Adrenal gland (tissue), 9 donors: ENCODE measurements at regions not wholly inside any gene's neighbourhood (a gene's known extent, or its start where the extent isn't known, plus 50 kb on each side); places are given as distances from the start of the nearest gene placed in this dataset.

Experiments
- DNase-seq, 7 donors: peaks; one replicate each; pipeline ENCODE4 v3.0.0-alpha.2; 2019 to 2020
- H3K27ac ChIP-seq, 5 donors: fragments of 200-600 bp; sonication (generic) in 4 of 5; 1 replicate in 3 of 5; 2 replicates in 2 of 5; pipeline versions ENCODE4 v1.5.1 to v1.8.0; 2016 to 2020; ENCODE audit warnings: mild to moderate bottlenecking in 1 of 5
- H3K27me3 ChIP-seq: fragments of 200-600 bp; 2 replicates; pipeline ENCODE4 v1.8.0; 2021
- H3K36me3 ChIP-seq, 2 donors: fragments of 200-600 bp; replicated peaks in 1 of 2; 1 replicate in 1 of 2; 2 replicates in 1 of 2; pipeline versions ENCODE4 v1.5.1 to v1.8.0; 2018 to 2022
- H3K4me1 ChIP-seq, 2 donors: fragments of 200-600 bp; replicated peaks in 1 of 2; 1 replicate in 1 of 2; 2 replicates in 1 of 2; pipeline versions ENCODE4 v1.5.1 to v1.8.0; 2018 to 2021
- H3K4me3 ChIP-seq, 4 donors: fragments of 200-600 bp; sonication (generic) in 3 of 4; one replicate each; pipeline ENCODE4 v1.5.1; 2016 to 2018
- H3K9me3 ChIP-seq, 3 donors: fragments of 200-600 bp; sonication (generic) in 1 of 3; replicated peaks in 1 of 3; 1 replicate in 2 of 3; 2 replicates in 1 of 3; pipeline versions ENCODE4 v1.5.1 to v1.8.0; 2016 to 2021
- POLR2A ChIP-seq, 2 donors: fragments of 450-650 bp; IDR thresholded peaks; one replicate each; pipeline ENCODE4 v1.6.1; 2017; ENCODE audit warnings: antibody characterized with exemption in 2 of 2, mild to moderate bottlenecking in 2 of 2, moderate library complexity in 1 of 2
- WGBS, 4 donors: extraction: QIAGEN DNeasy Blood & Tissue Kit in 2 of 4; methylation state at CpG; one replicate each; pipeline versions ENCODE4 v1.1.5 to v1.1.7; 2013 to 2017; 5-methylcytosine and 5-hydroxymethylcytosine counted together
- intact Hi-C, 2 donors: fragments of 100-400 bp; cut with DNase I; formaldehyde crosslinking; loops; one replicate each; pipeline versions ENCODE4 v1.14.1 to v1.15.0; 2022 to 2023
- TF ChIP-seq, protein P1 (sequence below), 6 experiments: fragments of 450-650 bp in 4 of 6; fragments of 200-600 bp in 2 of 6; sonication (generic) in 1 of 6; IDR thresholded peaks; 1 replicate in 5 of 6; 2 replicates in 1 of 6; pipeline versions ENCODE4 v1.5.1 to v1.8.0; 2016 to 2021; ENCODE audit warnings: antibody characterized with exemption in 6 of 6, mild to moderate bottlenecking in 2 of 6, moderate library complexity in 1 of 6
- donor health status: healthy with polysubstance abuse.
- donor health status: Bipolar disorder and iron deficiency.
- donor health status: DM: yes; HTN: yes; CAD: no.
- donor health status: DM: no; HTN: no; CAD: no.
- donor health status: DM: no; HTN: no; CAD: no.

DNA sequence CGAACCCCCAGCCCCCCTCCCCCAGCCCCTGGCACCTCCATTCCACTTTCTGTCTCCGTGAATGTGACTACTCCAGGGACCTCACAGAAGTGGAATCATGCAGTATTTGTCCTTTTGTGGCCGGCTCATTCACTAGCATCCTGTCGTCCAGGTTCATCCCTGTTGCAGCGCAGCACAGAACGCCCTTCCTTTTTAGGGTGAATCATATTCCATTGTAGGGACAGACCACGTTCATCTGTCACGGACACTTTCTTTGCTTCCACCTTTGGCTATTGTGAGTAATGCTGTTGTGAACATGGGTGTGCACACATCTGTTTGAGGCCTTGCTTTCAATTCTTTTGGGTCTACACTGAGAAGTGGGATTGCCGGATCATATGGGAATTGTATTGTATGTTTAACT is 148.9 kb upstream of the IQSEC1 start:
- WGBS, 4 donors: 83 to 93% (median 88%) methylated on average over 9 of the region's 9 CpGs
- intact Hi-C loops: no loop called here

GRCh38 chr3:13221491-13222061 is 148.3 kb upstream of the IQSEC1 start:
- H3K27me3 ChIP-seq: no peaks in the 10 kb centered on the region
- H3K27ac ChIP-seq: no peak overlapping the region
- no peak for DNase-seq
- no peaks in the 10 kb centered on the region for H3K36me3 ChIP-seq
- peaks cover 0 to 8% of the 10 kb centered on the region in 2 donors for H3K4me1 ChIP-seq
- H3K9me3 ChIP-seq: no peaks in the 10 kb centered on the region
- TF ChIP-seq POLR2A (IDR thresholded peaks at IDR 0.05): no peak
- TF ChIP-seq, protein P1, sequence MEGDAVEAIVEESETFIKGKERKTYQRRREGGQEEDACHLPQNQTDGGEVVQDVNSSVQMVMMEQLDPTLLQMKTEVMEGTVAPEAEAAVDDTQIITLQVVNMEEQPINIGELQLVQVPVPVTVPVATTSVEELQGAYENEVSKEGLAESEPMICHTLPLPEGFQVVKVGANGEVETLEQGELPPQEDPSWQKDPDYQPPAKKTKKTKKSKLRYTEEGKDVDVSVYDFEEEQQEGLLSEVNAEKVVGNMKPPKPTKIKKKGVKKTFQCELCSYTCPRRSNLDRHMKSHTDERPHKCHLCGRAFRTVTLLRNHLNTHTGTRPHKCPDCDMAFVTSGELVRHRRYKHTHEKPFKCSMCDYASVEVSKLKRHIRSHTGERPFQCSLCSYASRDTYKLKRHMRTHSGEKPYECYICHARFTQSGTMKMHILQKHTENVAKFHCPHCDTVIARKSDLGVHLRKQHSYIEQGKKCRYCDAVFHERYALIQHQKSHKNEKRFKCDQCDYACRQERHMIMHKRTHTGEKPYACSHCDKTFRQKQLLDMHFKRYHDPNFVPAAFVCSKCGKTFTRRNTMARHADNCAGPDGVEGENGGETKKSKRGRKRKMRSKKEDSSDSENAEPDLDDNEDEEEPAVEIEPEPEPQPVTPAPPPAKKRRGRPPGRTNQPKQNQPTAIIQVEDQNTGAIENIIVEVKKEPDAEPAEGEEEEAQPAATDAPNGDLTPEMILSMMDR (IDR thresholded peaks at IDR 0.05): no peak
- intact Hi-C loops: no loop called here
- no peak overlapping the region for H3K4me3 ChIP-seq
- WGBS, 4 donors: 92 to 97% (median 93%) methylated on average over 7 to 17 of the region's 17 CpGs

More for the DNA sequence above, 148.9 kb upstream of the IQSEC1 start:
- no peaks in the 10 kb centered on the region for H3K27me3 ChIP-seq
- H3K4me3 ChIP-seq: no peak overlapping the region
- DNase-seq: no peak
- no peaks in the 10 kb centered on the region for H3K9me3 ChIP-seq
- H3K4me1 ChIP-seq: peaks cover 0 to 8% of the 10 kb centered on the region in 2 donors
- H3K27ac ChIP-seq: no peak overlapping the region
- no peaks in the 10 kb centered on the region for H3K36me3 ChIP-seq
- TF ChIP-seq, protein P1 (IDR thresholded peaks at IDR 0.05): no peak
- no peak for TF ChIP-seq POLR2A (IDR thresholded peaks at IDR 0.05)

DNA sequence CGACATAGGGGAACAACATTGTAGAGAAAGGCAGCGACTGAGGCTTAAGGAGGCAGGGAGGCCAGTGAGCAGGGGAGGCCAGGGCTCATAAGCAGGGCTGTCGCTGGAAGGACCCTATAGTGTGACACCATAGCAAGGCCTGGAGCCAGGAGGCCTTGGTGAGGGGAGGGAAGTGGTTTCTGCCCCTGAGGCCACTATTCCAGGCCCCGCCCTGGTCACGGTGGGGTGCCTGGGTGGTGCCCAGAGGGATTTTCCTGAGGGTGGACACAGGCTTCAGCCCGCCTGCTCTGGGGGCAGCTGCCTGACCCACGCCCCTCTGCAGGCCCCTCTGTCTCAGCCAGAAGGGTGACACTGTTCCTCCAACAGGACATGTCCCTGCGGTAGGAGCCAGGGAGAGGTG is 147.8 kb upstream of the IQSEC1 start:
- intact Hi-C loops: no loop called here
- H3K36me3 ChIP-seq: no peaks in the 10 kb centered on the region
- 81 to 89% (median 87%) methylated on average over 7 to 8 of the region's 8 CpGs for WGBS, 4 donors
- H3K27ac ChIP-seq: no peak overlapping the region
- H3K9me3 ChIP-seq: no peaks in the 10 kb centered on the region
- no peak overlapping the region for H3K4me3 ChIP-seq
- TF ChIP-seq, protein P1 (IDR thresholded peaks at IDR 0.05): no peak
- TF ChIP-seq POLR2A (IDR thresholded peaks at IDR 0.05): no peak
- DNase-seq: no peak
- H3K27me3 ChIP-seq: no peaks in the 10 kb centered on the region
- H3K4me1 ChIP-seq: peaks cover 0 to 8% of the 10 kb centered on the region in 2 donors

- intact Hi-C loops: no loop called here
- Histone ChIP-seq H3K36me3 (no peaks in the 10 kb centered on the region), H3K4me1 (peaks cover 0 to 8% of the 10 kb centered on the region in 2 donors), H3K9me3 (no peaks in the 10 kb centered on the region), H3K27ac (no peak overlapping the region), H3K27me3 (no peaks in the 10 kb centered on the region), H3K4me3 (no peak overlapping the region)
- WGBS, 4 donors: 76 to 89% (median 86%) methylated on average over 7 to 10 of the region's 10 CpGs
- no peak for TF ChIP-seq POLR2A (IDR thresholded peaks at IDR 0.05)
- TF ChIP-seq, protein P1 (IDR thresholded peaks at IDR 0.05): no peak
- no peak for DNase-seq
Measured at GRCh38 chr3:13219902-13220296, 146.7 kb upstream of the IQSEC1 start.
